HepG2 (cell line): ENCODE measurements at regions not wholly inside any gene's neighbourhood (a gene's known extent, or its start where the extent isn't known, plus 50 kb on each side); places are given as distances from the start of the nearest gene placed in this dataset.

ENCODE experiments used
- ATAC-seq: fragments of 200-7000 bp; cut with Tn5 transposase; 3 replicates; pipeline ENCODE4 v1.9.1; 2020; ENCODE audit warnings: mild to moderate bottlenecking, moderate library complexity
- BruUV-seq: library from RNA; stranded (reverse); fragments of 400-500 nt; replicated peaks from 2 replicates; lab custom pipeline; 2021; lab: Mats Ljungman, UMichigan
- CTCF ChIA-PET: fragments of 300-600 bp; formaldehyde crosslinking; extraction: SDS; loops from one replicate; lab custom pipeline; 2021; ENCODE audit warnings: low total read pairs, inconsistent platforms, low intra/inter-chr PET ratio; lab: Yijun Ruan, JAX
- POLR2A ChIA-PET: fragments of 350-600 bp; sonication (Branson Sonifier 250); formaldehyde crosslinking; loops from one replicate; lab custom pipeline; 2020; ENCODE audit warnings: antibody characterized with exemption, inconsistent platforms; lab: Yijun Ruan, JAX
- DNase-seq: peaks from one replicate; pipeline ENCODE4 v3.0.0-alpha.2; 2015; ENCODE audit warnings: low spot score
- FAIRE-seq: peaks from 3 replicates; lab custom pipeline; 2011; peaks lifted over from hg19 to GRCh38; lab: Jason Lieb, UNC
- H2AFZ ChIP-seq: one replicate; pipeline ENCODE4 v1.6.1; 2011; ENCODE audit warnings: low read length, inconsistent platforms
- H3K27ac ChIP-seq: fragments of 300-600 bp; 3 replicates; pipeline ENCODE4 v1.8.0; 2011; ENCODE audit warnings: mixed run types, mild to moderate bottlenecking, mixed read lengths, low read length, inconsistent platforms; ENCODE audit not compliant: insufficient read depth; ENCODE audit errors: extremely low read length
- H3K27me3 ChIP-seq, 2 experiments: fragments of 200-600 bp in 1 of 2; 2 replicates in 1 of 2; 3 replicates in 1 of 2; pipeline versions ENCODE4 v1.6.0 to v1.8.0; 2011; ENCODE audit warnings: low read length in 2 of 2, mild to moderate bottlenecking in 2 of 2, moderate library complexity in 2 of 2, inconsistent platforms in 1 of 2; ENCODE audit not compliant: insufficient read depth in 2 of 2, control insufficient read depth in 1 of 2
- H3K36me3 ChIP-seq, 2 experiments: fragments of 200-600 bp in 1 of 2; replicated peaks in 1 of 2; 2 replicates in 1 of 2; 3 replicates in 1 of 2; pipeline versions ENCODE4 v1.5.1 to v1.8.0; 2011; ENCODE audit warnings: low read length in 2 of 2, inconsistent platforms in 1 of 2; ENCODE audit not compliant: insufficient read depth in 2 of 2, control insufficient read depth in 1 of 2
- H3K4me1 ChIP-seq: 2 replicates; pipeline ENCODE4 v1.5.1; 2012; ENCODE audit warnings: low read length, inconsistent platforms; ENCODE audit not compliant: insufficient read depth
- H3K4me2 ChIP-seq: 2 replicates; pipeline ENCODE4 v1.6.0; 2011; ENCODE audit warnings: low read depth, low read length, inconsistent platforms
- H3K4me3 ChIP-seq, 3 experiments: fragments of 200-600 bp in 1 of 3; sonication (generic), shearing (Covaris generic) in 1 of 3; replicated peaks in 1 of 3; 2 replicates each; pipeline ENCODE4 v1.5.1; 2011 to 2016; ENCODE audit warnings: low read length in 3 of 3, inconsistent platforms in 2 of 3, low read depth in 2 of 3, mild to moderate bottlenecking in 2 of 3, control low read depth in 1 of 3, mixed read lengths in 1 of 3; ENCODE audit not compliant: insufficient read depth in 1 of 3
- H3K79me2 ChIP-seq: one replicate; pipeline ENCODE4 v1.6.1; 2011; ENCODE audit warnings: low read length, inconsistent platforms; ENCODE audit not compliant: insufficient read depth
- H3K9ac ChIP-seq: 2 replicates; pipeline ENCODE4 v1.6.0; 2011; ENCODE audit warnings: mild to moderate bottlenecking, low read depth, low read length, inconsistent platforms; ENCODE audit not compliant: insufficient read depth
- H3K9me3 ChIP-seq: 2 replicates; pipeline ENCODE4 v1.5.1; 2012; ENCODE audit warnings: mild to moderate bottlenecking, low read length
- H4K20me1 ChIP-seq: 2 replicates; pipeline ENCODE4 v1.6.0; 2011; ENCODE audit warnings: inconsistent platforms, mild to moderate bottlenecking, low read length, moderate library complexity; ENCODE audit not compliant: insufficient read depth
- ATF7 ChIP-seq, 2 experiments: fragments of 450-650 bp in 1 of 2; sonication (generic) in 1 of 2; formaldehyde crosslinking in 1 of 2; IDR thresholded peaks; 2 replicates each; pipeline versions ENCODE4 v1.4.0 to v1.6.1; 2016 to 2020; ENCODE audit warnings: antibody characterized with exemption in 1 of 2, mild to moderate bottlenecking in 1 of 2, missing genetic modification reagents in 1 of 2
- ATM ChIP-seq: fragments of 450-650 bp; IDR thresholded peaks from 2 replicates; pipeline ENCODE4 v1.7.1; 2017; ENCODE audit warnings: mild to moderate bottlenecking, borderline replicate concordance
- DR1 ChIP-seq: sonication (generic); formaldehyde crosslinking; IDR thresholded peaks from 2 replicates; pipeline ENCODE4 v1.8.0; 2021; ENCODE audit warnings: mild to moderate bottlenecking, missing genetic modification reagents, inconsistent platforms
- FOXM1 ChIP-seq: sonication (generic); formaldehyde crosslinking; IDR thresholded peaks from 2 replicates; pipeline ENCODE4 v1.5.0; 2020; ENCODE audit warnings: missing genetic modification reagents
- FOXP1 ChIP-seq, 2 experiments: fragments of 450-650 bp in 1 of 2; IDR thresholded peaks; 2 replicates each; pipeline ENCODE4 v1.6.1; 2017 to 2018; ENCODE audit warnings: antibody characterized with exemption in 1 of 2
- MLXIP ChIP-seq: sonication (generic); formaldehyde crosslinking; IDR thresholded peaks from 2 replicates; pipeline ENCODE4 v1.9.0; 2021; ENCODE audit warnings: missing genetic modification reagents, borderline replicate concordance
- SYNCRIP ChIP-seq: fragments of 200-400 bp; formaldehyde crosslinking; IDR thresholded peaks from 2 replicates; pipeline ENCODE4 v1.6.1; 2018; ENCODE audit warnings: mild to moderate bottlenecking, low read depth, low read length; ENCODE audit not compliant: insufficient read depth
- YY1 ChIP-seq: IDR thresholded peaks from 2 replicates; pipeline ENCODE4 v1.6.1; 2011; ENCODE audit warnings: low read length, low read depth, moderate library complexity, mild to moderate bottlenecking; ENCODE audit not compliant: insufficient read depth, insufficient replicate concordance
- ZNF296 ChIP-seq: sonication (generic); formaldehyde crosslinking; conservative IDR thresholded peaks from 2 replicates; pipeline ENCODE4 v1.5.0; 2020; ENCODE audit warnings: mild to moderate bottlenecking, missing genetic modification reagents
- WGBS: methylation state at CpG from one replicate; pipeline ENCODE4 v1.1.6; 2017; ENCODE audit warnings: low lambda C conversion rate; 5-methylcytosine and 5-hydroxymethylcytosine counted together
- in situ Hi-C: cut with HindIII; loops from 2 replicates; pipeline ENCODE4 v1.10.0; 2017; ENCODE audit warnings: low pct_unique_long_range_greater_than_20kb; ENCODE audit not compliant: extremely low pct_ligation_motif_present
- intact Hi-C: fragments of 100-400 bp; cut with micrococcal nuclease; formaldehyde crosslinking; loops from one replicate; pipeline ENCODE4 v1.10.0; 2022; ENCODE audit not compliant: unreplicated experiment

- TF ChIP-seq MLXIP = no peak
Observed at GRCh38 chr18:55868909-55869308, 280.9 kb upstream of the TCF4 start (continued).

GRCh38 chr18:55866886-55867285, 278.9 kb upstream of the TCF4 start:
- no peak for TF ChIP-seq ATM
- TF ChIP-seq, all 625 proteins: peak for 0
- ChIA-PET CTCF (no interaction called here), POLR2A (no interaction called here)
- BruUV-seq = no TSS peak
- no peak overlapping the region for H3K4me3 ChIP-seq
- 29% methylated on average over 7 of the region's 7 CpGs for WGBS
- no peak overlapping the region for H2AFZ ChIP-seq
- no peak overlapping the region for H3K9ac ChIP-seq
- in situ Hi-C loops (no loop called here), intact Hi-C loops (no loop called here)
- H3K36me3 ChIP-seq = no peaks in the 10 kb centered on the region
- H4K20me1 ChIP-seq = no peaks in the 10 kb centered on the region
- H3K27ac ChIP-seq = no peak overlapping the region
- no peak for DNase-seq
- no peak for FAIRE-seq
- ATAC-seq = no peak
- no peaks in the 10 kb centered on the region; the same call in 1 of the 2 replicates for H3K9me3 ChIP-seq
- H3K4me2 ChIP-seq = no peak overlapping the region
- H3K79me2 ChIP-seq = no peaks in the 10 kb centered on the region
- no peaks in the 10 kb centered on the region for H3K27me3 ChIP-seq
- no peaks in the 10 kb centered on the region for H3K4me1 ChIP-seq

GRCh38 chr18:55866006-55866405, 278.0 kb upstream of the TCF4 start:
- intact Hi-C loops = no loop called here
- FAIRE-seq = no peak
- Histone ChIP-seq H3K4me3 (no peak overlapping the region), H3K79me2 (no peaks in the 10 kb centered on the region), H3K4me2 (no peak overlapping the region), H3K36me3 (no peaks in the 10 kb centered on the region), H3K27me3 (no peaks in the 10 kb centered on the region), H2AFZ (no peak overlapping the region), H3K9me3 (no peaks in the 10 kb centered on the region; the same call in 1 of the 2 replicates), H3K4me1 (no peaks in the 10 kb centered on the region), H3K27ac (no peak overlapping the region), H3K9ac (no peak overlapping the region), H4K20me1 (no peaks in the 10 kb centered on the region)
- ChIA-PET CTCF (no interaction called here), POLR2A (no interaction called here)
- TF ChIP-seq DR1 (no peak), SYNCRIP (no peak), ATF7 (IDR thresholded peaks at IDR 0.05) (no peak), ATF7 (CRISPR knock-in tag; IDR thresholded peaks at IDR 0.05) (no peak), FOXP1 (IDR thresholded peaks at IDR 0.05) (no peak), FOXP1 (CRISPR knock-in tag; IDR thresholded peaks at IDR 0.05) (no peak), YY1 (no peak), FOXM1 (CRISPR knock-in tag) (no peak), ZNF296 (CRISPR knock-in tag) (no peak)
- DNase-seq = no peak
- no TSS peak for BruUV-seq
- ATAC-seq = no peak
- 14% methylated on average over 7 of the region's 7 CpGs for WGBS
- in situ Hi-C loops = no loop called here
